Osteocyte (in vitro differentiated cells): ENCODE measurements at regions not wholly inside any gene's neighbourhood (a gene's known extent, or its start where the extent isn't known, plus 50 kb on each side); places are given as distances from the start of the nearest gene placed in this dataset.

Experiments used
- DNase-seq: peaks from one replicate; pipeline ENCODE4 v3.0.0; 2021; ENCODE audit warnings: mixed read lengths; ENCODE audit not compliant: unreplicated experiment; ENCODE audit errors: extremely low spot score
- H3K27ac Mint-ChIP-seq: one replicate; pipeline ENCODE4 v1.8.0; 2021; ENCODE audit warnings: mild to moderate bottlenecking, mixed read lengths; ENCODE audit not compliant: unreplicated experiment
- H3K27me3 Mint-ChIP-seq: one replicate; pipeline ENCODE4 v1.8.0; 2021; ENCODE audit warnings: mixed read lengths; ENCODE audit not compliant: unreplicated experiment
- H3K36me3 Mint-ChIP-seq: one replicate; pipeline ENCODE4 v1.8.0; 2021; ENCODE audit warnings: mixed read lengths; ENCODE audit not compliant: unreplicated experiment
- H3K4me1 Mint-ChIP-seq: one replicate; pipeline ENCODE4 v1.8.0; 2021; ENCODE audit warnings: mixed read lengths; ENCODE audit not compliant: unreplicated experiment
- H3K4me3 Mint-ChIP-seq: one replicate; pipeline ENCODE4 v1.8.0; 2021; ENCODE audit warnings: mild to moderate bottlenecking, moderate library complexity, mixed read lengths; ENCODE audit not compliant: unreplicated experiment
- H3K9me3 Mint-ChIP-seq: one replicate; pipeline ENCODE4 v1.8.0; 2021; ENCODE audit warnings: mixed read lengths; ENCODE audit not compliant: unreplicated experiment
- TF ChIP-seq, protein P1 (sequence below): fragments of 200-600 bp; sonication (generic); IDR thresholded peaks from 2 replicates; pipeline ENCODE4 v1.5.0; 2021; ENCODE audit warnings: antibody characterized with exemption, mild to moderate bottlenecking, moderate library complexity

DNA sequence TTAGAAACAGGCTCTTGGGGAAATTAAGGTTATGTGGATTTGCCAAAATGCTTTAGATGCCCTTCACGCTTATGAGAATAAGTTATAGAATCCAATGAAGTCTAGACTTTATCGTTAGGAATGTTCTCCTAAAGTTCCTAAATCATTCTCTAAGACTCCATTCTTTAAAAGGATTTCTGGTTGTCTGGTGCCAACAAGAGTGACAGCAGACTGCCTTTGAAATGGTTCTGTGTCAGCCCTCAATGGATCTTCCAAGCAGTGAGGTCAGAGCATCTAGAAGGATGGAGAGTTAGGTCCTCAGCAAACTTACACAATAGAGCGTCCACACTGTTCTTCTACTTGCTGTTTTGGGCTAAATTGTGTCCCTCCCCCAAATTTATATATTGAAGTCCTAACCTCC, 473.3 kb downstream of the GATA3 start:
- Mint-ChIP-seq H3K9me3 (peaks cover 36% of the 10 kb centered on the region), H3K27ac (no peak overlapping the region), H3K27me3 (no peaks in the 10 kb centered on the region), H3K4me1 (no peaks in the 10 kb centered on the region), H3K36me3 (no peaks in the 10 kb centered on the region), H3K4me3 (no peak overlapping the region)
- no peak for DNase-seq
- TF ChIP-seq, protein P1, sequence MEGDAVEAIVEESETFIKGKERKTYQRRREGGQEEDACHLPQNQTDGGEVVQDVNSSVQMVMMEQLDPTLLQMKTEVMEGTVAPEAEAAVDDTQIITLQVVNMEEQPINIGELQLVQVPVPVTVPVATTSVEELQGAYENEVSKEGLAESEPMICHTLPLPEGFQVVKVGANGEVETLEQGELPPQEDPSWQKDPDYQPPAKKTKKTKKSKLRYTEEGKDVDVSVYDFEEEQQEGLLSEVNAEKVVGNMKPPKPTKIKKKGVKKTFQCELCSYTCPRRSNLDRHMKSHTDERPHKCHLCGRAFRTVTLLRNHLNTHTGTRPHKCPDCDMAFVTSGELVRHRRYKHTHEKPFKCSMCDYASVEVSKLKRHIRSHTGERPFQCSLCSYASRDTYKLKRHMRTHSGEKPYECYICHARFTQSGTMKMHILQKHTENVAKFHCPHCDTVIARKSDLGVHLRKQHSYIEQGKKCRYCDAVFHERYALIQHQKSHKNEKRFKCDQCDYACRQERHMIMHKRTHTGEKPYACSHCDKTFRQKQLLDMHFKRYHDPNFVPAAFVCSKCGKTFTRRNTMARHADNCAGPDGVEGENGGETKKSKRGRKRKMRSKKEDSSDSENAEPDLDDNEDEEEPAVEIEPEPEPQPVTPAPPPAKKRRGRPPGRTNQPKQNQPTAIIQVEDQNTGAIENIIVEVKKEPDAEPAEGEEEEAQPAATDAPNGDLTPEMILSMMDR: no peak

DNA sequence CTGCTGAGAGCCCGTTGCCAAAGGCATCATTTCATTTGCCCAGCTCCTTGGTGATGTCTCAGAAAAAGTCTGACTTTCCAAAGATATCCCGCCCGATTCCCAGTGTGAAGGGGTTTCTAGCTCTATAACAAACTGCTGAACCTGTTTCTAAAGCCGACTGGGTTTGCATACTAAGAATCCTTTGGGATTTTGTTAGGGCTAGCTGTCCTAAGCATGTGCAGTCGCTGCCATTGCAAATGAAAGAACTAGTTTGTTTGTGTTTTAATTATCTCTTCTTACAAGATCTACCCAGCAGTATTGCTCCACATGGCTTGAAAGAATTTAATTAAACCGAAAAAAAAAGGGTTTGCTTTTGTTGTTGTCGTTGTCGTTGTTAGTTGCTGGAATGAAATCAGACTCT, 476.6 kb downstream of the GATA3 start:
- Mint-ChIP-seq H3K27me3 (no peaks in the 10 kb centered on the region), H3K4me3 (no peak overlapping the region), H3K9me3 (peaks cover 38% of the 10 kb centered on the region), H3K36me3 (no peaks in the 10 kb centered on the region), H3K4me1 (no peaks in the 10 kb centered on the region), H3K27ac (no peak overlapping the region)
- TF ChIP-seq, protein P1: no peak
- DNase-seq: no peak

DNA sequence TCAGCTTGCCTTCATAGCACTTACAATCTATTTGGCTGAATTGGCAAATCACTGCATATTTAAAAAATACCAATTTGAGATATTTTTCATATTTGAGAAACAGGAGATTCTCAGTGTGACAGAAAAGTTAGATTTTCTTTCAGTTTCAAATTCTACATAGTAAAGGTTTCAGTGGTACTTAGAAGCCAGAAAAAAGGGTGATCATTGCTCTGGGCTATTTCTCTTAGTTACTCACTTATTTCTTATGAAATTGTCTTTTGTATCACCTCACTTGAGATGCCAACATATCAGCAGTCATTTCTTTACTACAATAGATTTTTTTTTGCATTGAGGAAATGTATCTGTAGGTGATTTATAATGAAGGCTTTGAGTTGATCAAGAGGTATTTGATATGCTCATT, 478.2 kb downstream of the GATA3 start:
- TF ChIP-seq, protein P1: no peak
- Mint-ChIP-seq H3K27me3 (no peaks in the 10 kb centered on the region), H3K27ac (no peak overlapping the region), H3K36me3 (no peaks in the 10 kb centered on the region), H3K4me3 (no peak overlapping the region), H3K4me1 (no peaks in the 10 kb centered on the region), H3K9me3 (peaks cover 34% of the 10 kb centered on the region)
- DNase-seq: no peak

DNA sequence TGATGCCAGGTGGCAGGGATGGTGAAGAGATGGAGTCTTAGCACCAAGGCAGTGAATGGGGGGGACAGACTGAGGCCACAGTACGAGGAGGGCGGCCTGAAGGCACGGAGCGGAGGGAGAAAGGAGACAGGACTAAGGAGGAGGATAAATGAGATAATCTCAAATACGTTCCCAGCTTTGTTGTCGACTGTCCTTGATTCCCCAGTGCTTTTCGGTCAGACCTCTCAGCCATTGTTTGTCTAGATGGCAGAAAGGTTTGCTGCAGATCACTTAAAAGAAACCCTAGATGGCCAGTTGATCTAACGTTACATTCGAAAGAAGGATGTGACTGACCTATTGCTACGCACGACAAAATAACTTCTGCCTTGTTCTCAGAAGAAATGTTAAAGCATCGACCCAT, 479.0 kb downstream of the GATA3 start:
- Mint-ChIP-seq H3K27me3 (no peaks in the 10 kb centered on the region), H3K9me3 (peaks cover 36% of the 10 kb centered on the region), H3K4me1 (no peaks in the 10 kb centered on the region), H3K36me3 (no peaks in the 10 kb centered on the region), H3K4me3 (no peak overlapping the region), H3K27ac (no peak overlapping the region)
- TF ChIP-seq, protein P1: no peak
- no peak for DNase-seq

DNA sequence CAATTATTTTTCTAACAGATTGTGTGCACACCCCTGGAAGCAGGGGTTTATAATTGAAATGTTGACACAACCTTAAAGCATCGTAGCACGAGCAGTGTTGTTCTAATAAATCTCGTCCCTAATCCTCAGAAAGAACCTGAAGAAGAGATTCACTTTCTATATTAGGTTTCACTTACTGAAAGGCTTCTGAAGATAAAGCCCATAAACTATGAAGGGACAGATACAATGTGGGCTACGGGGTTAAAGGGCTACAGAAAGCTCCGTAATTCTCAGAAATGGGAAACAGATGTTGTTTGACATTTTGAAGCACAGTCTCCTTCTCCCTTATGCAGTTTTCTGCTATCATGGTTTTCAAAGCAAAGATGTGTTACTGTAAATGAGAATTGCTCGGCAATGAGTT, 479.6 kb downstream of the GATA3 start:
- TF ChIP-seq, protein P1: no peak
- Mint-ChIP-seq H3K9me3 (peaks cover 32% of the 10 kb centered on the region), H3K4me3 (no peak overlapping the region), H3K36me3 (no peaks in the 10 kb centered on the region), H3K4me1 (no peaks in the 10 kb centered on the region), H3K27me3 (no peaks in the 10 kb centered on the region), H3K27ac (no peak overlapping the region)
- no peak for DNase-seq
